ENCODE measurements at regions not wholly inside any gene's neighbourhood (a gene's known extent, or its start where the extent isn't known, plus 50 kb on each side); places are given as distances from the start of the nearest gene placed in this dataset.

GRCh38 chr16:73413091-73413829, 365.3 kb upstream of the ZFHX3 start:
- no peaks in the 10 kb centered on the region for H3K9me3 ChIP-seq
- CTCF ChIA-PET = no interaction called here
- POLR2A ChIA-PET = no interaction called here
- H2AFZ ChIP-seq (ENCODE audit: low read depth) = no peak overlapping the region
- whole genome bisulfite sequencing (ENCODE audit: low lambda C conversion rate) = 49% methylated on average over 6 of the region's 6 CpGs
- H3K4me1 ChIP-seq (ENCODE audit: control insufficient read depth in 1 of 2, insufficient read depth in 2 of 2, low read depth in 1 of 2, low read length in 1 of 2) = no peaks in the 10 kb centered on the region
- no peak for DNase-seq
- no peak for TF ChIP-seq FOXM1 (IDR thresholded peaks at IDR 0.05; ENCODE audit: low read depth)
- no peak for TF ChIP-seq NRF1 (IDR thresholded peaks at IDR 0.05; ENCODE audit: low read depth, low read length)
- TF ChIP-seq IRF3 (IDR thresholded peaks at IDR 0.05; ENCODE audit: low read depth, low read length) = no peak
- TF ChIP-seq ZBTB33 (IDR thresholded peaks at IDR 0.05; ENCODE audit: borderline replicate concordance, low read depth) = no peak
- TF ChIP-seq FOXJ3 (CRISPR knock-in tag; IDR thresholded peaks at IDR 0.05) = no peak
- no peak for TF ChIP-seq EP300 (IDR thresholded peaks at IDR 0.05; ENCODE audit: borderline replicate concordance in 1 of 2, low read depth in 1 of 2, low read length in 1 of 2)
- no peak for TF ChIP-seq GATA2 (CRISPR knock-in tag; IDR thresholded peaks at IDR 0.05)
- no peak for TF ChIP-seq SIN3A (IDR thresholded peaks at IDR 0.05; ENCODE audit: borderline replicate concordance, low read depth, low read length)
- no peak for TF ChIP-seq CTCF (IDR thresholded peaks at IDR 0.05)
- TF ChIP-seq MXI1 (IDR thresholded peaks at IDR 0.05; ENCODE audit: low read depth, low read length) = no peak
- no peak for TF ChIP-seq JUND (IDR thresholded peaks at IDR 0.05)
- H3K27ac ChIP-seq (ENCODE audit: low read depth in 2 of 2, low read length in 1 of 2) = no peak overlapping the region
- no peaks in the 10 kb centered on the region for H4K20me1 ChIP-seq (ENCODE audit: insufficient read depth)
- no peak overlapping the region for H3K9ac ChIP-seq
- H3K79me2 ChIP-seq (ENCODE audit: insufficient read depth) = no peaks in the 10 kb centered on the region
- no peaks in the 10 kb centered on the region for H3K27me3 ChIP-seq (ENCODE audit: insufficient read depth)
- H3K4me2 ChIP-seq = no peak overlapping the region
- no peak overlapping the region for H3K4me3 ChIP-seq (ENCODE audit: low read depth in 2 of 2, low read length in 1 of 2)
- H3F3A ChIP-seq (replicated peaks; ENCODE audit: insufficient read depth) = no peaks in the 10 kb centered on the region
- H3K9me2 ChIP-seq = no peaks in the 10 kb centered on the region
- H3K36me3 ChIP-seq (replicated peaks in 1 of 2; ENCODE audit: control insufficient read depth in 1 of 2, insufficient read depth in 2 of 2, low read length in 1 of 2) = no peaks in the 10 kb centered on the region

- POLR2A ChIA-PET = no interaction called here
- H3K4me2 ChIP-seq = no peak overlapping the region
- H3K36me3 ChIP-seq (replicated peaks in 1 of 2; ENCODE audit: control insufficient read depth in 1 of 2, insufficient read depth in 2 of 2, low read length in 1 of 2) = no peaks in the 10 kb centered on the region
- H3K4me1 ChIP-seq (ENCODE audit: control insufficient read depth in 1 of 2, insufficient read depth in 2 of 2, low read depth in 1 of 2, low read length in 1 of 2) = no peaks in the 10 kb centered on the region
- 46% methylated on average over 7 of the region's 7 CpGs for WGBS (ENCODE audit: low lambda C conversion rate)
- H3K79me2 ChIP-seq (ENCODE audit: insufficient read depth) = no peaks in the 10 kb centered on the region
- H3K9me3 ChIP-seq = no peaks in the 10 kb centered on the region
- no peaks in the 10 kb centered on the region for H3K9me2 ChIP-seq
- H3F3A ChIP-seq (replicated peaks; ENCODE audit: insufficient read depth) = no peaks in the 10 kb centered on the region
- no peak overlapping the region for H3K9ac ChIP-seq
- no peak overlapping the region for H2AFZ ChIP-seq (ENCODE audit: low read depth)
- H3K27ac ChIP-seq (ENCODE audit: low read depth in 2 of 2, low read length in 1 of 2) = no peak overlapping the region
- no peaks in the 10 kb centered on the region for H3K27me3 ChIP-seq (ENCODE audit: insufficient read depth)
- no peaks in the 10 kb centered on the region for H4K20me1 ChIP-seq (ENCODE audit: insufficient read depth)
- no peak for DNase-seq
- CTCF ChIA-PET = no interaction called here
- no peak overlapping the region for H3K4me3 ChIP-seq (ENCODE audit: low read depth in 2 of 2, low read length in 1 of 2)
- TF ChIP-seq RCOR1 (IDR thresholded peaks at IDR 0.05; ENCODE audit: low read length) (no peak), TCF12 (IDR thresholded peaks at IDR 0.05) (no peak), MXI1 (IDR thresholded peaks at IDR 0.05; ENCODE audit: low read depth, low read length) (no peak), USF2 (IDR thresholded peaks at IDR 0.05; ENCODE audit: borderline replicate concordance, low read depth, low read length) (no peak), SIN3A (IDR thresholded peaks at IDR 0.05; ENCODE audit: borderline replicate concordance, low read depth, low read length) (no peak), CHD2 (IDR thresholded peaks at IDR 0.05; ENCODE audit: low read length, partially characterized antibody) (no peak), FOXJ3 (CRISPR knock-in tag; IDR thresholded peaks at IDR 0.05) (no peak), JUND (IDR thresholded peaks at IDR 0.05) (no peak), MEF2A (IDR thresholded peaks at IDR 0.05; ENCODE audit: borderline replicate concordance, low read depth) (no peak), ZBTB33 (IDR thresholded peaks at IDR 0.05; ENCODE audit: borderline replicate concordance, low read depth) (no peak), TEAD4 (IDR thresholded peaks at IDR 0.05; ENCODE audit: borderline replicate concordance, insufficient read depth) (no peak)
Measured at GRCh38 chr16:73412416-73412815, 364.5 kb upstream of the ZFHX3 start.

Data from SK-N-SH (cell line).